ENCODE measurements at regions not wholly inside any gene's neighbourhood (a gene's known extent, or its start where the extent isn't known, plus 50 kb on each side); places are given as distances from the start of the nearest gene placed in this dataset.
"Not testable (repeated sequence)": the region's sequence is repeated elsewhere in the genome, so short reads cannot be mapped to it uniquely, and the experiment has no call there.

- ATAC-seq (no peak), DNase-seq (ENCODE audit: low spot score) (no peak)
- intact Hi-C loops (cut with DNase I): no loop called here
These were observed 118.1 kb downstream of the TNFRSF13B start for GRCh38 chr17:16853661-16854320.

- DNase-seq (ENCODE audit: low spot score); intact Hi-C loops (cut with DNase I); ATAC-seq: not testable (repeated sequence)
These were observed 122.1 kb downstream of the TNFRSF13B start for GRCh38 chr17:16849861-16850260.

GRCh38 chr17:16848997-16849396 lies 122.9 kb downstream of the TNFRSF13B start:
- ATAC-seq; DNase-seq (ENCODE audit: low spot score); intact Hi-C loops (cut with DNase I): not testable (repeated sequence)

- DNase-seq (ENCODE audit: low spot score); intact Hi-C loops (cut with DNase I); ATAC-seq: not testable (repeated sequence)
These were observed 126.8 kb downstream of the TNFRSF13B start for GRCh38 chr17:16845098-16845497.

GRCh38 chr17:16844669-16845068 lies 127.2 kb downstream of the TNFRSF13B start:
- intact Hi-C loops (cut with DNase I); DNase-seq (ENCODE audit: low spot score); ATAC-seq: not testable (repeated sequence)

GRCh38 chr17:16843511-16843910 lies 128.4 kb downstream of the TNFRSF13B start:
- intact Hi-C loops (cut with DNase I); DNase-seq (ENCODE audit: low spot score); ATAC-seq: not testable (repeated sequence)

GRCh38 chr17:16842346-16842745 lies 129.6 kb downstream of the TNFRSF13B start:
- intact Hi-C loops (cut with DNase I); DNase-seq (ENCODE audit: low spot score); ATAC-seq: not testable (repeated sequence)

- ATAC-seq; intact Hi-C loops (cut with DNase I); DNase-seq (ENCODE audit: low spot score): not testable (repeated sequence)
These were observed 130.0 kb downstream of the TNFRSF13B start for GRCh38 chr17:16841896-16842295.

GRCh38 chr17:16840219-16840618 lies 131.7 kb downstream of the TNFRSF13B start:
- ATAC-seq; DNase-seq (ENCODE audit: low spot score); intact Hi-C loops (cut with DNase I): not testable (repeated sequence)

GRCh38 chr17:16839242-16840175 lies 132.4 kb downstream of the TNFRSF13B start:
- not testable (repeated sequence) for DNase-seq (ENCODE audit: low spot score)

GRCh38 chr17:16838795-16839194 lies 133.1 kb downstream of the TNFRSF13B start:
- DNase-seq (ENCODE audit: low spot score): not testable (repeated sequence)
- peak; percentile 26 for ATAC-seq

More at GRCh38 chr17:16839242-16840175, 132.4 kb downstream of the TNFRSF13B start:
- peak; percentile 13 for ATAC-seq
- intact Hi-C loops (cut with DNase I): not testable (repeated sequence)

GRCh38 chr17:16838287-16838686 lies 133.6 kb downstream of the TNFRSF13B start:
- intact Hi-C loops (cut with DNase I); ATAC-seq; DNase-seq (ENCODE audit: low spot score): not testable (repeated sequence)

More at GRCh38 chr17:16838795-16839194, 133.1 kb downstream of the TNFRSF13B start:
- intact Hi-C loops (cut with DNase I): not testable (repeated sequence)

- intact Hi-C loops (cut with DNase I); DNase-seq (ENCODE audit: low spot score); ATAC-seq: not testable (repeated sequence)
These were observed 134.3 kb downstream of the TNFRSF13B start for GRCh38 chr17:16837468-16838266.

GRCh38 chr17:16836315-16836915 lies 135.5 kb downstream of the TNFRSF13B start:
- DNase-seq (ENCODE audit: low spot score); ATAC-seq; intact Hi-C loops (cut with DNase I): not testable (repeated sequence)

- intact Hi-C loops (cut with DNase I); DNase-seq (ENCODE audit: low spot score); ATAC-seq: not testable (repeated sequence)
These were observed 138.4 kb downstream of the TNFRSF13B start for GRCh38 chr17:16833517-16833916.

GRCh38 chr17:16832853-16833252 lies 139.1 kb downstream of the TNFRSF13B start:
- intact Hi-C loops (cut with DNase I); DNase-seq (ENCODE audit: low spot score): not testable (repeated sequence)
- peak; percentile 42 for ATAC-seq

- intact Hi-C loops (cut with DNase I); ATAC-seq; DNase-seq (ENCODE audit: low spot score): not testable (repeated sequence)
These were observed 139.7 kb downstream of the TNFRSF13B start for GRCh38 chr17:16832206-16832605.

- DNase-seq (ENCODE audit: low spot score); ATAC-seq; intact Hi-C loops (cut with DNase I): not testable (repeated sequence)
These were observed 140.7 kb downstream of the CCDC144A start for GRCh38 chr17:16830770-16831169.
